Activated CD8-positive, alpha-beta memory T cell treated with anti-CD3 and anti-CD28 coated beads for 1 hour (primary cell): ENCODE measurements at regions not wholly inside any gene's neighbourhood (a gene's known extent, or its start where the extent isn't known, plus 50 kb on each side); places are given as distances from the start of the nearest gene placed in this dataset.

ENCODE experiments used
- DNase-seq, 2 donors: peaks; one replicate each; pipeline ENCODE4 v3.0.0-alpha.2; 2020; ENCODE audit warnings: low read depth in 1 of 2; ENCODE audit errors: extremely low read depth in 1 of 2

DNA sequence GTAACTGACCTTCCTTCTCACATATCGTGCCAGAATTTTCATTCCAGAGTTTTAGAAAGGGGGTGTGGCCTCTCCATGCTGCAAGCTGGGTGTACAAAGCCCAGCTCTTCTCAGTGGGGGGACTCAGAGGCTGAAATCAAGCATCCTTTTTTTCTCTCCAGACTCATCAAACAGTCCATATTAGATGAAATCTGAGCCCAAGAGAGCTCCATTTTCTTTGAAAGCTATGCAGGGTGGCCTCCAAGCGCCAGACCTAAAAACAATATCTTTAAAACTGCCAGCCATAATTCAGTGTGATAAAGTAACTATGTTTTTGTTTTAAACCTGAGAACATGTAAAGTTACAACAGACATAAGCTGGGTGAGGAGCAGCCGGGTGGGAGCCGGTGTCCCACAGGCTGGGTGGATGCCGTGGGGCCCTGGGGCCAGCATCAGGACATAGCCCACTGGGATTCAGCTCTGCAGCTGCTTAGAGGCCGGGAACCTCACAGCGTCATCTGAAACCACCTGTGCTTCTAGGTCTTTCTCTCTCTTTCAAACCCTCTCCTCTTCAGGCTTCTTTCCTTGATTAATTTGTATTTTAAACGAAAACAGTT lies 249.2 kb downstream of the ZNF536 start:
- DNase-seq = no peak

DNA sequence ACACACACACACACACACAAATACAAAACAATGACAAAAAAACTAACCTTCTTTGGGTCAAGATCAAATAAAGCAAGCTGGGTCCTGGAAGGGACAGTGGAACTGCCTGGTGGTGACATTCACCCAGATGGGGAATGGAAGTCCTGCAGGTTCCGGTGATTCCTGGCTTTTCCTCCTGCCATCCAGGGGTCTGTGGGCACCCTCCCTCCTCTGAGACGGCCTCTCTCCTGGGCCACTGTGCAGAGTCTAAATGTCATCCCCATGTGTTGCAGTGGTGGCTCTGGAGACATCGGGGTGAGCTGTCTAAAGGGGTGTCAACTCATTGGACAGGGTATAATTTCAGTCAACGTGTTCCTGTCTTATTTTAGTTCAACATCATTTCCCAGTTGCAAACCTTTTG lies 248.2 kb downstream of the ZNF536 start:
- no peak for DNase-seq

DNA sequence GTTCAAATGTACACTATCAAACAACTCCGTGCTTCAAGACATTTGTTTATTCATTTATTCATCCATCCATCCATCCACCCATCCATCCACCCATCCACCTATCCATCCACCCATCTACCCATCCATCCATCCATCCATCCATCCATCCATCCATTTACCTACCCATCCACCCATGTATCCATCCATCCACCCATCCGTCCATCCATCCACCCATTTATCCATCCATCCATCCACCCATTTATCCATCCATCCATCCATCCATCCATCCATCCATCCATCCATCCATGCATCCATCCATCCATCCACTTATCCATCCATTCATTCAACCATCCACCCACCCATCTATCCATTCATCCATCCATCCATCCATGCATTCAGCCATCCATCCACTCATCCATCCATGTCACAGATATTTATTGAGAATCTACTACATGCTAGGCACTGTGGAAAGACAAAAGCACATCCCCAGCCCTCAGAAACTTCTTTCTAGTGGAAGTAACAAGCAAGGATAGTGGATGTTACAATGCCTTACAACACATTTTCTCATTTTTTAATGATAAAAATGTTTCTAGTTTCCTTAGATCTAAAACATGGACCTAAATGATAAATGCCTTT lies 237.6 kb downstream of the ZNF536 start:
- no peak for DNase-seq

- no peak for DNase-seq
Observed at GRCh38 chr19:30608471-30608870, 236.3 kb downstream of the ZNF536 start.
